AG04450 (cell line): ENCODE measurements at regions not wholly inside any gene's neighbourhood (a gene's known extent, or its start where the extent isn't known, plus 50 kb on each side); places are given as distances from the start of the nearest gene placed in this dataset.

ENCODE experiments used
- CTCF ChIA-PET: fragments of 300-600, 350-600 bp; formaldehyde crosslinking; extraction: SDS; loops from one replicate; lab custom pipeline; 2022; ENCODE audit warnings: antibody characterized with exemption, inconsistent platforms; lab: Charles Lee
- POLR2A ChIA-PET: fragments of 350-600 bp; formaldehyde crosslinking; extraction: SDS; loops from one replicate; lab custom pipeline; 2021; ENCODE audit warnings: antibody characterized with exemption, inconsistent platforms; lab: Yijun Ruan, JAX
- DNase-seq: peaks from one replicate; pipeline ENCODE4 v3.0.0-alpha.2; 2011; ENCODE audit warnings: low read depth, low spot score
- H3K27ac ChIP-seq: one replicate; pipeline ENCODE4 v1.5.1; 2012; ENCODE audit warnings: low read depth, low read length, control low read depth
- H3K27me3 ChIP-seq: one replicate; pipeline ENCODE4 v1.6.0; 2012; ENCODE audit warnings: low read length; ENCODE audit not compliant: control insufficient read depth, insufficient read depth
- H3K4me3 ChIP-seq: 2 replicates; pipeline ENCODE4 v1.5.1; 2011; ENCODE audit warnings: mild to moderate bottlenecking, low read depth, low read length, control low read depth
- H3K9me3 ChIP-seq: 2 replicates; pipeline ENCODE4 v1.5.1; 2012; ENCODE audit warnings: low read length; ENCODE audit not compliant: control insufficient read depth, insufficient read depth
- TF ChIP-seq, protein P1 (sequence below): IDR thresholded peaks from 2 replicates; pipeline ENCODE4 v1.5.1; 2011; ENCODE audit warnings: low read depth, low read length, control low read depth, inconsistent platforms

GRCh38 chr4:125527681-125528080 lies 212.9 kb downstream of the FAT4 start:
- no peak for DNase-seq

GRCh38 chr4:125529071-125529470 lies 214.3 kb downstream of the FAT4 start:
- no peak overlapping the region for H3K4me3 ChIP-seq
- H3K9me3 ChIP-seq, result no peaks in the 10 kb centered on the region
- no peaks in the 10 kb centered on the region for H3K27me3 ChIP-seq
- H3K27ac ChIP-seq, result no peak overlapping the region
- ChIA-PET POLR2A (no interaction called here), CTCF (no interaction called here)
- TF ChIP-seq, protein P1, sequence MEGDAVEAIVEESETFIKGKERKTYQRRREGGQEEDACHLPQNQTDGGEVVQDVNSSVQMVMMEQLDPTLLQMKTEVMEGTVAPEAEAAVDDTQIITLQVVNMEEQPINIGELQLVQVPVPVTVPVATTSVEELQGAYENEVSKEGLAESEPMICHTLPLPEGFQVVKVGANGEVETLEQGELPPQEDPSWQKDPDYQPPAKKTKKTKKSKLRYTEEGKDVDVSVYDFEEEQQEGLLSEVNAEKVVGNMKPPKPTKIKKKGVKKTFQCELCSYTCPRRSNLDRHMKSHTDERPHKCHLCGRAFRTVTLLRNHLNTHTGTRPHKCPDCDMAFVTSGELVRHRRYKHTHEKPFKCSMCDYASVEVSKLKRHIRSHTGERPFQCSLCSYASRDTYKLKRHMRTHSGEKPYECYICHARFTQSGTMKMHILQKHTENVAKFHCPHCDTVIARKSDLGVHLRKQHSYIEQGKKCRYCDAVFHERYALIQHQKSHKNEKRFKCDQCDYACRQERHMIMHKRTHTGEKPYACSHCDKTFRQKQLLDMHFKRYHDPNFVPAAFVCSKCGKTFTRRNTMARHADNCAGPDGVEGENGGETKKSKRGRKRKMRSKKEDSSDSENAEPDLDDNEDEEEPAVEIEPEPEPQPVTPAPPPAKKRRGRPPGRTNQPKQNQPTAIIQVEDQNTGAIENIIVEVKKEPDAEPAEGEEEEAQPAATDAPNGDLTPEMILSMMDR, result no peak
- no peak for DNase-seq

More at GRCh38 chr4:125527681-125528080, 212.9 kb downstream of the FAT4 start:
- POLR2A ChIA-PET, result no interaction called here
- Histone ChIP-seq H3K27ac (no peak overlapping the region), H3K9me3 (no peaks in the 10 kb centered on the region), H3K4me3 (no peak overlapping the region), H3K27me3 (no peaks in the 10 kb centered on the region)
- TF ChIP-seq, protein P1, result no peak
- CTCF ChIA-PET, result no interaction called here

GRCh38 chr4:125538670-125539069 lies 223.9 kb downstream of the FAT4 start:
- ChIA-PET POLR2A (no interaction called here), CTCF (interaction anchor here (1.5 kb wide), 1 partner anchor 19 kb away, joined by 4 read pairs; no protein-coding TSS in a partner anchor)
- no peak for DNase-seq
- Histone ChIP-seq H3K27ac (no peak overlapping the region), H3K4me3 (no peak overlapping the region), H3K9me3 (no peaks in the 10 kb centered on the region), H3K27me3 (no peaks in the 10 kb centered on the region)
- TF ChIP-seq, protein P1, result no peak

DNA sequence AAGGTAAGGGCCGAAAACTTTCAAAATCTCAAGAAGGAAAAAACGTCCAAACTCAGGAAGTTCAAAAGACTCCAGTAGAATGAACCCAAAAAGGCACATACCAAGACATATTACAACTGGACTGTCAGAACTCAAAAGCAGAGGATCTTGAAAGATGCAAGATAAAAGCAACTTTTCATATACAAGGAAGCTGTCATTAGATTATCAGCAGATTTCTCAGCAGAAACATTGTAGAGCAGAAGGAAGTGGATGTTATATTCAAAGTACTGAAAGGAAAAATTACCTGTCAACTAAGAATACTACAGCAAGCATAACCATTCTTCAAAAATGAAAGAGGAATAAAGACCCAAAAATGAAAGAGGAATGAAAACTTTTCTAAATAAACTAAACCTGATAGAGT lies 224.9 kb downstream of the FAT4 start:
- no peak for DNase-seq
- H3K27ac ChIP-seq, result no peak overlapping the region
- H3K27me3 ChIP-seq, result no peaks in the 10 kb centered on the region
- no peaks in the 10 kb centered on the region for H3K9me3 ChIP-seq
- TF ChIP-seq, protein P1, result no peak
- POLR2A ChIA-PET, result no interaction called here
- CTCF ChIA-PET, result interaction anchor here (0.6 to 1.5 kb wide), 2 partner anchors 20 to 216 kb away, joined by 3 to 4 read pairs; no protein-coding TSS in a partner anchor
- H3K4me3 ChIP-seq, result no peak overlapping the region

DNA sequence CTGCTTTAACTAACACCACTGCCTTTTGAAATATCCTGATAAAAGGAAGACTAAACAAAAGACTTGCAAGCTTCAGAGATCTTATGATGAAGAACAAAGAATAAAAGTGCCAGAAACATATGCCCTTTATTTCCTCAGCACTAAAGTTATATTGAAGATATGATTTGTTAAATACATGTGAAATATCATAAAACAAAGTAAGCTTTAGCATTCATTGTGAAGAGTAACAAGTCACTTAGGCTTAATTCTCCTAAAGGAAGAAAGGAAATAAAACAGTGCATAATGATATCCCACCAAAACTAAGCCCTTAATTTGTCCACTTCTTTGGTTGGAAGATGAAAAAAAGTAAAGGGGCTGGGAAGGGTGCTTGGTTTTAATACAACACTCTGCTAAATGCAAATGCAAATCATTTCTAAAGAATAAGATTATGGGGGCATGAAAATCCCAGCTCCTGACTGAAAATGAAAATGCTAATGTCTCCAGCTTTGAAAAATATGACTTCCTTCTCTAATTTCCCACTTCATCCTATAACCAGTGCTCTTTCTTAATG lies 227.2 kb downstream of the FAT4 start:
- Histone ChIP-seq H3K4me3 (no peak overlapping the region), H3K27me3 (no peaks in the 10 kb centered on the region), H3K27ac (no peak overlapping the region), H3K9me3 (peaks cover 4% of the 10 kb centered on the region)
- TF ChIP-seq, protein P1, result no peak
- ChIA-PET CTCF (no interaction called here), POLR2A (no interaction called here)
- no peak for DNase-seq
